Mesenchymal stem cell (in vitro differentiated cells and primary cell): ENCODE measurements at regions not wholly inside any gene's neighbourhood (a gene's known extent, or its start where the extent isn't known, plus 50 kb on each side); places are given as distances from the start of the nearest gene placed in this dataset.

Experiments used
- DNase-seq: peaks from one replicate; pipeline ENCODE4 v3.0.0-alpha.2; 2013
- H2AFZ ChIP-seq: one replicate; pipeline ENCODE4 v1.6.1; 2013; ENCODE audit warnings: low read depth, mild to moderate bottlenecking, control low read depth, inconsistent platforms, low read length, moderate library complexity
- H2AK5ac ChIP-seq: 2 replicates; pipeline ENCODE4 v1.6.1; 2013; ENCODE audit warnings: low read length, moderate library complexity, mild to moderate bottlenecking, inconsistent platforms; ENCODE audit not compliant: severe bottlenecking
- H2BK120ac ChIP-seq: one replicate; pipeline ENCODE4 v1.6.1; 2013; ENCODE audit warnings: low read depth, mild to moderate bottlenecking, inconsistent platforms, low read length, moderate library complexity
- H2BK12ac ChIP-seq, 2 experiments: one replicate each; pipeline ENCODE4 v1.6.1; 2013; ENCODE audit warnings: inconsistent platforms in 2 of 2, low read length in 2 of 2, mild to moderate bottlenecking in 2 of 2, moderate library complexity in 2 of 2, control low read depth in 1 of 2
- H2BK15ac ChIP-seq: one replicate; pipeline ENCODE4 v1.6.1; 2013; ENCODE audit warnings: mild to moderate bottlenecking, low read depth, inconsistent platforms; ENCODE audit not compliant: poor library complexity, severe bottlenecking
- H2BK5ac ChIP-seq: 2 replicates; pipeline ENCODE4 v1.6.1; 2013; ENCODE audit warnings: low read depth, mild to moderate bottlenecking, low read length, control low read depth, inconsistent platforms; ENCODE audit not compliant: poor library complexity, severe bottlenecking
- H3K14ac ChIP-seq, 2 experiments: one replicate each; pipeline ENCODE4 v1.6.1; 2013; ENCODE audit warnings: inconsistent platforms in 2 of 2, low read length in 2 of 2, control low read depth in 1 of 2, mild to moderate bottlenecking in 1 of 2, moderate library complexity in 1 of 2
- H3K18ac ChIP-seq, 2 experiments: one replicate each; pipeline ENCODE4 v1.6.1; 2013; ENCODE audit warnings: inconsistent platforms in 2 of 2, low read length in 2 of 2, control low read depth in 1 of 2, low read depth in 1 of 2, mild to moderate bottlenecking in 1 of 2
- H3K23ac ChIP-seq, 2 experiments: one replicate each; pipeline ENCODE4 v1.6.1; 2013; ENCODE audit warnings: inconsistent platforms in 2 of 2, low read length in 2 of 2, mild to moderate bottlenecking in 2 of 2, moderate library complexity in 2 of 2, control low read depth in 1 of 2
- H3K27ac ChIP-seq: 2 replicates; pipeline ENCODE4 v1.5.1; 2013; ENCODE audit warnings: mild to moderate bottlenecking, moderate library complexity, low read length, control low read depth, inconsistent platforms; ENCODE audit not compliant: poor library complexity, severe bottlenecking
- H3K27me3 ChIP-seq, 2 experiments: 2 replicates each; pipeline versions ENCODE4 v1.6.1 to v1.7.0; 2013; ENCODE audit warnings: low read length in 2 of 2, mild to moderate bottlenecking in 2 of 2, moderate library complexity in 2 of 2, control low read depth in 1 of 2, inconsistent platforms in 1 of 2; ENCODE audit not compliant: control insufficient read depth in 1 of 2, insufficient read depth in 1 of 2
- H3K36me3 ChIP-seq, 2 experiments: 2 replicates each; pipeline versions ENCODE4 v1.6.1 to v1.7.0; 2013; ENCODE audit warnings: low read length in 2 of 2, control low read depth in 1 of 2, inconsistent platforms in 1 of 2, low read depth in 1 of 2, mild to moderate bottlenecking in 1 of 2; ENCODE audit not compliant: insufficient read depth in 2 of 2, control insufficient read depth in 1 of 2
- H3K4ac ChIP-seq, 2 experiments: one replicate each; pipeline ENCODE4 v1.6.1; 2013; ENCODE audit warnings: inconsistent platforms in 2 of 2, low read length in 2 of 2, mild to moderate bottlenecking in 2 of 2, moderate library complexity in 2 of 2, control low read depth in 1 of 2, low read depth in 1 of 2
- H3K4me1 ChIP-seq: 2 replicates; pipeline ENCODE4 v1.6.1; 2013; ENCODE audit warnings: low read depth, low read length, control low read depth; ENCODE audit not compliant: control insufficient read depth, insufficient read depth
- H3K4me2 ChIP-seq: 2 replicates; pipeline ENCODE4 v1.6.1; 2013; ENCODE audit warnings: low read length, mild to moderate bottlenecking, inconsistent platforms; ENCODE audit not compliant: poor library complexity, severe bottlenecking
- H3K4me3 ChIP-seq, 2 experiments: 2 replicates each; pipeline versions ENCODE4 v1.5.1 to v1.7.0; 2013; ENCODE audit warnings: low read length in 2 of 2, mild to moderate bottlenecking in 2 of 2, control low read depth in 1 of 2, low read depth in 1 of 2; ENCODE audit not compliant: insufficient read depth in 1 of 2
- H3K79me1 ChIP-seq: replicated peaks from 2 replicates; pipeline ENCODE4 v1.6.1; 2013; ENCODE audit warnings: mild to moderate bottlenecking, control low read depth, low read length, inconsistent platforms; ENCODE audit not compliant: poor library complexity, severe bottlenecking
- H3K9ac ChIP-seq: 2 replicates; pipeline ENCODE4 v1.7.0; 2013; ENCODE audit warnings: mild to moderate bottlenecking, low read length, moderate library complexity
- H3K9me3 ChIP-seq: 2 replicates; pipeline ENCODE4 v1.7.0; 2013; ENCODE audit warnings: mild to moderate bottlenecking, low read length; ENCODE audit not compliant: control insufficient read depth
- H4K8ac ChIP-seq: one replicate; pipeline ENCODE4 v1.6.1; 2013; ENCODE audit warnings: inconsistent platforms, mild to moderate bottlenecking, low read length, moderate library complexity
- H4K91ac ChIP-seq: one replicate; pipeline ENCODE4 v1.6.1; 2013; ENCODE audit warnings: mild to moderate bottlenecking, low read length, inconsistent platforms
- WGBS: methylation state at CpG from one replicate; pipeline ENCODE4 v1.1.7; 2013; ENCODE audit warnings: mixed read lengths; 5-methylcytosine and 5-hydroxymethylcytosine counted together

DNA sequence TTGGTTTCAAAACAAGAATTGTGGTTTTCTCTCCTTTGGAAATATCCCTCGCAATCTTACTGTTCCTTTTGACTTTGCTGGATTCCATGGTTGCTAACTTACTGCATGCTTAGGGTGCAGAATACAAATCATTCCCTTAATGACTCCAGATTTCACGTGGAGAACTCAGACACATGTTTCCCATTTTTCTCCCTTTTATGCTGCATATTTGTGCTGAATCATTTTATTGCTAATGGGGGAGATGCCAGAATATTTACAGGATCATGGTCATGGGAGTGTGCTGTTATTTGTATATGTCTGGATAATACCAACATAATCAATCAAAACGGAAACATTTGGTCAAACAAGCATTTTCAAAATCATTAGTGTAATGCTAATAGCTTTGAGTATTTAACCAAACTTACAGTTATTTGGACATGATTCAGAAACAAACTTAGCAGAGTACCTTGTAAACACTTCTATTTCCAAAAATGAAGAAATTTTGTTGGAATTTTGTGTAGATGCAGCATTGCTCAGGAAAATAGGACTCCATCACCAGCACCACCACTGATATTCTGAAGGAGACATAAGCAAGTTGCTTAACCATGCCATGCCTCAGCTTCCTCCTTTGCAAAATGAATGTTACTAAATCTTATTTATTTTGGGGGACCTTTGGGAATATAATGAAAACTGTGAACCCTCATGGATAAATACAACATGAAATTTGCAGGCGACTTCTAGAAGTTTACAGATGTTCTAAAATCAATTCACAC is 122.5 kb upstream of the RND3 start:
- H3K27ac ChIP-seq, result no peak overlapping the region
- WGBS, result 26% methylated on average over 1 of the region's 4 CpGs
- no peak overlapping the region for H2AFZ ChIP-seq
- H3K9ac ChIP-seq, result peak overlapping the region; percentile 81
- H2AK5ac ChIP-seq, result no peak overlapping the region
- no peak overlapping the region for H3K18ac ChIP-seq
- H3K4me1 ChIP-seq, result no peaks in the 10 kb centered on the region
- H3K4me3 ChIP-seq, result no peak overlapping the region
- H2BK15ac ChIP-seq, result no peak overlapping the region
- H2BK12ac ChIP-seq, result no peak overlapping the region
- no peaks in the 10 kb centered on the region for H3K27me3 ChIP-seq
- H3K4ac ChIP-seq, result no peak overlapping the region
- H4K8ac ChIP-seq, result no peak overlapping the region
- DNase-seq, result peak; percentile 73
- H3K79me1 ChIP-seq, result no peaks in the 10 kb centered on the region
- no peak overlapping the region for H2BK120ac ChIP-seq
- H3K36me3 ChIP-seq, result no peaks in the 10 kb centered on the region
- H4K91ac ChIP-seq, result no peak overlapping the region
- no peak overlapping the region for H2BK5ac ChIP-seq
- H3K14ac ChIP-seq, result no peak overlapping the region
- H3K23ac ChIP-seq, result no peak overlapping the region
- no peak overlapping the region for H3K4me2 ChIP-seq
- H3K9me3 ChIP-seq, result no peaks in the 10 kb centered on the region

GRCh38 chr2:150608341-150608740 is 120.9 kb upstream of the RND3 start:
- H2BK5ac ChIP-seq, result no peak overlapping the region
- no peak overlapping the region for H4K91ac ChIP-seq
- no peak overlapping the region for H4K8ac ChIP-seq
- 91% methylated on average over 1 of the region's 1 CpG for WGBS
- no peaks in the 10 kb centered on the region for H3K79me1 ChIP-seq
- no peaks in the 10 kb centered on the region for H3K27me3 ChIP-seq
- H2AK5ac ChIP-seq, result no peak overlapping the region
- H3K18ac ChIP-seq, result peak overlapping the region in 1 of 2 experiments; percentile 28
- H2BK15ac ChIP-seq, result no peak overlapping the region
- no peak overlapping the region for H3K9ac ChIP-seq
- no peak overlapping the region for H3K4ac ChIP-seq
- H3K4me1 ChIP-seq, result no peaks in the 10 kb centered on the region
- no peak for DNase-seq
- H2BK12ac ChIP-seq, result peak overlapping the region; percentile 54 to 90
- H3K4me2 ChIP-seq, result no peak overlapping the region
- no peak overlapping the region for H2BK120ac ChIP-seq
- H3K27ac ChIP-seq, result no peak overlapping the region
- no peak overlapping the region for H3K23ac ChIP-seq
- no peak overlapping the region for H3K14ac ChIP-seq
- no peak overlapping the region for H2AFZ ChIP-seq
- no peaks in the 10 kb centered on the region for H3K36me3 ChIP-seq
- no peaks in the 10 kb centered on the region for H3K9me3 ChIP-seq
- H3K4me3 ChIP-seq, result no peak overlapping the region

GRCh38 chr2:150607390-150607811 is 119.9 kb upstream of the RND3 start:
- H3K27me3 ChIP-seq, result no peaks in the 10 kb centered on the region
- H2AK5ac ChIP-seq, result no peak overlapping the region
- H4K91ac ChIP-seq, result peak overlapping the region; percentile 35
- H3K4me1 ChIP-seq, result no peaks in the 10 kb centered on the region
- H2AFZ ChIP-seq, result no peak overlapping the region
- H3K4me3 ChIP-seq, result no peak overlapping the region
- H3K23ac ChIP-seq, result no peak overlapping the region
- H3K4me2 ChIP-seq, result no peak overlapping the region
- no peak overlapping the region for H3K14ac ChIP-seq
- no peak overlapping the region for H3K27ac ChIP-seq
- peak overlapping the region in 1 of 2 experiments; percentile 61 for H3K4ac ChIP-seq
- H3K9ac ChIP-seq, result peak overlapping the region; percentile 62
- H2BK15ac ChIP-seq, result no peak overlapping the region
- DNase-seq, result peak; percentile 38
- H2BK12ac ChIP-seq, result peak overlapping the region; percentile 54 to 87
- no peak overlapping the region for H2BK5ac ChIP-seq
- no peaks in the 10 kb centered on the region for H3K79me1 ChIP-seq
- peak overlapping the region in 1 of 2 experiments; percentile 67 for H3K18ac ChIP-seq
- peaks cover 5% of the 10 kb centered on the region for H3K9me3 ChIP-seq
- no peaks in the 10 kb centered on the region for H3K36me3 ChIP-seq
- no peak overlapping the region for H4K8ac ChIP-seq
- no peak overlapping the region for H2BK120ac ChIP-seq

DNA sequence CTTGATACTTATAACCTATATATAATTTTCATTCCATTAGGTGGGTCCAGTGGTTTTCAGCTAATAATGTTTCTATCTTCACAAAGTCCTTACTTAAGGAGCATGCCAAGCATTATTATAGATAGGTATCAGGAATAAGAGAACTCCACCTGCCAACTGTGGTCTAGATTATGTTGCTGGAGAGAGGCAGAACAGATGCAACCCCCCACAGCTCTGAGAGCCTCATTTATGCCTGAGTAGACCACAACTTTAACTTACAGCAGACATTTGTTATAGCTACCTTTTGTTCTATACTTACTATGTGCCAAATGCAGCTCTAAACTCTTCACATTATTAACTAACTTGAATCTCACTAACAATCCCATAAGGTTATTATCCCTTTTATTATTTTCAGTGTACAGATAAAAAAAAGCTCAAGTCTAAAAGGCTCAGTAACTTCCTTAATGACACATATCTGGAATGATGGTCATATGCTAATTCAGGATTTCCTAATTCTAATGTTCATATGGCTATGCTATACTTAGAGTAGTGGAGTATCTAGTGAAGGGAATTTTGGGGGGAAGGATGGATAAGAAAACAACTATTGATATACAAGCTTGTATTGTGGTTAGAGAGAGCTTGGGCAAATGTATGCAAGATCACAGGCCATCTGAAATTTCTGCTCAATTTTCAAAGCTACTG is 119.1 kb upstream of the RND3 start:
- no peak overlapping the region for H2AK5ac ChIP-seq
- H2BK120ac ChIP-seq, result no peak overlapping the region
- no peaks in the 10 kb centered on the region for H3K4me1 ChIP-seq
- no peak overlapping the region for H4K8ac ChIP-seq
- no peaks in the 10 kb centered on the region for H3K27me3 ChIP-seq
- H3K9me3 ChIP-seq, result peaks cover 5% of the 10 kb centered on the region
- H2BK5ac ChIP-seq, result no peak overlapping the region
- H3K18ac ChIP-seq, result no peak overlapping the region
- H3K23ac ChIP-seq, result no peak overlapping the region
- H2AFZ ChIP-seq, result no peak overlapping the region
- no peak overlapping the region for H3K4me2 ChIP-seq
- H3K14ac ChIP-seq, result no peak overlapping the region
- H4K91ac ChIP-seq, result no peak overlapping the region
- no peaks in the 10 kb centered on the region for H3K79me1 ChIP-seq
- no peaks in the 10 kb centered on the region for H3K36me3 ChIP-seq
- H2BK15ac ChIP-seq, result no peak overlapping the region
- H3K4ac ChIP-seq, result no peak overlapping the region
- H3K9ac ChIP-seq, result peak overlapping the region; percentile 62
- no peak overlapping the region for H2BK12ac ChIP-seq
- no peak overlapping the region for H3K27ac ChIP-seq
- DNase-seq, result no peak
- no peak overlapping the region for H3K4me3 ChIP-seq
